ENCODE measurements at regions not wholly inside any gene's neighbourhood (a gene's known extent, or its start where the extent isn't known, plus 50 kb on each side); places are given as distances from the start of the nearest gene placed in this dataset.
"Not testable (repeated sequence)": the region's sequence is repeated elsewhere in the genome, so short reads cannot be mapped to it uniquely, and the experiment has no call there.

DNA sequence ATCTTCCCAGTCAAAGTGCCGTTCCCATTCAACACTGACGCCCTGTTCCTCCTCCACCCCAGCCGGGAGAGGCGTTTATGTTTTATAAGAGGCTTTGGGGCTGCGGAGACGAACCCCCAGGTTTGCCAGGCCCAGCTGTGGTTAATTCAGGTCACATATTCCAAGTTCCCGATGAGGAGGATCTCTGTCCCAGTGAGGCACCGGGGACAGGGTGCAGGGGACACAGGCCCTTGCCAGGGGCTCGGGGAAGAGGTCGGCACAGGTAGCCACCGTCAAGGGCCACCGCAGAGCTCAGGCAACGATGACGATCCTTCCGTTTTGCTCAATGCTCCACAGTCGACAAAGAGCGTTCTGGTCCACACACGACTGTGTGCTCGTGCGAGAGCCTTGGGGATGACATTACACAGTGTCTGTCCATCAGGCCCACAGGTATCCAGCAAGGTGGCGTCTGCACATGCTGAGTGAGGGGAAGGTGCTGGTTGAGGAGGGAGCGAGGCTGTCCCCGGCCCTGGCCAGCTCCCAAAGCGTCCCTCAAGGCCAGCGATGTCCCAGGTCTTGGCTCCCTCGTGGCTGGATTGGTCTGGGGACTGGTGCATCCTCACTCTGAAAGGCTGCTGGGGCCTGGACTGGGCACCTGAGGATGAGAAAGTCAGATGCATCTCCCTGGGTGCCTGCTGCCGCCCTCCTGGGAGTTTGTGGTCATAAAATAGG lies 189.2 kb upstream of the C14orf180 start:
- DNase-seq, result no peak

DNA sequence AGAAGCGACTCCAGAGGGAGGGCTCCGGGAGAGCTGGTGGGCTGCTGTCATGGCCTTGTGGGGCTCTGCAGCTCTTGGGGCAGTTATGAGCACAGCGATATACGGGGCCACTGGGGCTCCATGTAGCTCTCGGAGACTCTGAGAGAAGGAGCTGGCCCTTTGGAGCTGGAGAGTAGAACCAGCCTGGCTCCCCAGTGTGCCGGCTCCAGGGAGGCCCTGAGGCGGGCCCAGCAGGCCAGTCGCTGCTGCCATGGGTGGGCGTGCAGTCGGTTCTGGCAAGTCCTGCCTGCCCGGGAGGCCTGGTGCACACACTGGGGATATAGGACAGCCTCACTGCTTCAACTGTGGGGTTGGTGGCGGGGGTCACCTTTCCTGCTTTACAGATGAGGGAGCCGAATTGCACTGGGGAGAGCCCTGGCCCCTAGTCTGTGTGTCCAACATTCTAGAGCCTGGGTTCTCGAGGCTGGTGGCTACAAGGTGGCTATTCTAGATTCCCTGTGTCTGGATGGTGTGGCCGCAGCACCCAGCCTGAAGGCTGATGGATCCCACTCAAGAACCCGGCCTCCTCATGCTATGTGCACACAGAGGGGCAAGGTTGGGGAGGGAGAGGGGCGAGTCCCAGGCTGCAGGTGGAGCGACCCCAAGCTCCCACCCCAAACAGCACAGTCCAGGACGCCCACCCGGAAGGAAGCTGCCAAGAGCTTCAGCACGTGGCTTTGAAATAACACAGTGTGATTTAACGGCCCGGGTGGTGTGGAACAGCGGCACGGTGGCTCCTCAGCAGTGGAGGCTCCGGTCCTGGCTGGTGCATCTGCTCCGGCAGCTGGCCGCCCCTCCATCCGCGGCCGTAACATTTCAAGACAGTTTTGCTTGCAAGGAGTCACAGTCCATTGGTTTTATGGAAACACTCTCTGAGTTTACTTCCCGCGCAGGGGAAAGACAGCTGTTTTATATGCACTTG lies 188.3 kb upstream of the C14orf180 start:
- DNase-seq, result peak; percentile 51

DNA sequence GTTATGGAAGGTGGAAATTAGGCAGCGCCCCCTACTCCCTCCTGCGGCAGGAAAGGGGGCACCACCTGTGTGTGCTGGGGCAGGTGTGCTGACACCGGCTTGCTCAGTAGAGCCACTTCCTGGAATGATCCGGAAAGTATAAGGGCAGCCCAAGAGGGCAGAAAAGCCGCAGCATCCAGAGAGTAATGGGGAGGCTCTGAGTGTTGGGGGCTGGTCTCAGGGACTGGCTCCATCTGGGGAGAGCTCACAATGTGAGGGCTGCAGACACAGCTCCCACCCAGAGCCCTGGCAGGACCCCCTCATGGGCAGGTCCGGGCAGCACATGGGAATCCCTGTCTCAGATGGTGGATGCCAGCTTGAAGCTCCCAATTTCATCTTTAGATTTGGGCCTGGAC lies 187.6 kb upstream of the C14orf180 start:
- DNase-seq, result no peak

DNA sequence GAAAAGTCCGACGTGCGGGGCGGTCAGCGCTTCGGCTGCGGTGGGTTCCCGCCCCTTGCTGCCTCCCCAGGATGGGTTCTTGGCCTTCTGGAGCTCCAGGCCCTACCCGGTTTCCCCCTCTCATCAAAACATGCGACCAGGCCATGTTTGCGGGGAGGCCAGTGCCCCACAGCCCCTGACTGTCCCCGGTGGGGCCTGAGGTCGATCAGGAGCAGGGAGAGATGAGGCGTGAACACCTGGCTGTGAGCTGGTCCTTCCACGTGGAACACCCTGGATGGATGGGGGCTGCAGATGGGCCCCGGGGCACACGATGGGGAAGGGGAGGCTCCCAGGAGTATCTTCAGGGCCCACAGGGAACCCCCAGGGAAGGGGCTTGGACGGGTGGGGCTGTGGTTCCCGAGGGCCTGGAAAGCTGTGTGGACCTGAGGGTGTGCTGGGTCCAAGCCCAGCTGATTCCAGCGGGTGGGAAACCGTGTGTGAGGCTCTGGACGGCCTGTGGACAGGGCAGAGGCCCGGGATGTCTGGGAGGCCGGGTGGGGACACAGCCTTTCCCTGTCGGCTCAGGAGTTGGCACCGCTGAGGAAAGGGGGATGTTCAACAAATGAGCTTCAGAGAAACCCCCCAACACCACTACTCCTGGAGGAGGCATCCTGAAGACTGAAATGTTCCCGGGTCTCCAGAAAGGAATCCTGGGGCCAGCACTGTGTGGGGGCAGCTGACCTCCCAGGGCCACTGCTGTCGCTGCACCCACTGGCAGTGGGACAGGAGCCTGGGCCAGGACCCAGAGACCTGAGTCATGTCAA lies 187.0 kb upstream of the C14orf180 start:
- DNase-seq, result no peak

DNA sequence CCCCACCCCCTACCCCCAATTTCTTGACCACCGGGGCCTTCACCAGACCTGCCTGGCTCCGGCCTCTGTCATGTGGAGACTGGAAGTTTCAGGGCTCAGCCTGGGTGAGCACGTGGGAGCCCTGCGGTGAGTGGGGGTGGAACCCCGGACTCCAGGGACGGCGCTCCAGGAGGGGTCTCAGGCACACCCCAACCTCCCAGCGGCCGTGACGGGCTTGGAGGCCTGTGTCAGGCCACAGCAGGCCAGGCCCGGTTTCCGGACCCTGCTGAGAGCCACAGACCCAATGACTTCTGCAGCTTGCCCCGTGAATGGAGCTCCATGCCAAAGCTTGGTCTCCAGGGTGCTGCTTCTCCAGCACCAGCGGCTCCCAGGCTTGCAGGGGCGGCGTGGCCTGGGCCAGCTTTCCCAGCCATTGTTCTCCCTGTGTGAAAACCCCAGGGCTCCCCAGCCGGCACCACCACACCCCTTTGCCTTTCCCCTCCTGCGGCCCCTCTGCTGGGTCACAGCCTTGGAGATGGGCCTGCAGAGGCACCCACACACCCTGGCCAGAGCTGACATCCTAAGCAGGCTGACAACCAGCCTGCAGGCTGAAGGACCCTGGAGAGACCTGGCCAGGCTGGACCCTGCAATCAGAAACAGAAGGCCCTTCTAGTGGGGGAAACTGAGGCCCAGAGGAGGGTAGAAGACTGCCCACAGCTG lies 186.2 kb upstream of the C14orf180 start:
- no peak for DNase-seq

DNA sequence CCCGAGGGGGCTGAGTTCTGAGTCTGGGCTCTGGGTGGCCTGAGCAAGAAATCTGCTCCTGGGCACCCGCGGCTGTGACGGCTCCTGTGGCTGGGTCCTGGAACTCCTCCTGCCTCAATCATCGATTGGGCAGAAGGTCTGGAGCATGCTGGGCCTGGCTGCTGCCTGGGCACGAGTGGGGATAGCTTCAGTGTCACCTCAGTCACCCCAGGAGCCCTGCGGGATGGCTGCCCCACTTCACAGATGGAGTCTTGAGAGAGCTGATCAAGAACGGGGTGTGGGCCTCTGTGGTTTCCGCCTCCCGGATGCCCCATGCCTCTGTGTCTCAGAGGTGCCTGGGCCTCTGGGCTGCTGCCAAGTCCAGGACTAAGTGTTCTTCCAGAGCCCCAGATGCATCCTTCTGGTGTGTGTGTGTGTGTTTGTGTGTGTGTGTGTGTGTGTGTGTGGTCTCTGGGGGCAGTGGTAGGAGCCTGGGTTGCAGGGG lies 185.6 kb upstream of the C14orf180 start:
- no peak for DNase-seq

DNA sequence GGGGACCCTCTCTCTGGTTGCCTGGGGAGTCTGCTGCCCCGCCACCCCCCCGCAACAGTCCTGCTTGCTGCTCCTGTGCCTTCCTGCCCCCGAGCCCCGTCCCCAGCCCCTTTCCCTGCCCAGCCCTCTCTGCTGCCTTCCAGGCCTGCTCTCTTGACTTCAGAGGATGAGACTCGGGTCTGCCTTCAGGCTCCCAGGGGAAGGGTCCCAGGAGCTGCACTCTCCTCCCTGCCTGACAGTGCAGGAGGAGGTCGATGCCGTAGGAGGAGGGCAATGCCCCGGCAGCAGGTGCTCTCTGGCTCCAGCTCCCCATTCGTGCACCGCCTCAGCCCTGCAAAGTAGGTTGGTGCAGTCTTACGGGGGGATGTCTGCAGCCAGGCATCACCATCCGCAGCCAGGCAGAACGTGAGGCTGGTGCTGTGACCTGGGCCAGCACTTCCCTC lies 185.1 kb upstream of the C14orf180 start:
- DNase-seq, result no peak

- DNase-seq, result no peak
These were observed 184.3 kb upstream of the C14orf180 start for GRCh38 chr14:104395276-104395675.

DNA sequence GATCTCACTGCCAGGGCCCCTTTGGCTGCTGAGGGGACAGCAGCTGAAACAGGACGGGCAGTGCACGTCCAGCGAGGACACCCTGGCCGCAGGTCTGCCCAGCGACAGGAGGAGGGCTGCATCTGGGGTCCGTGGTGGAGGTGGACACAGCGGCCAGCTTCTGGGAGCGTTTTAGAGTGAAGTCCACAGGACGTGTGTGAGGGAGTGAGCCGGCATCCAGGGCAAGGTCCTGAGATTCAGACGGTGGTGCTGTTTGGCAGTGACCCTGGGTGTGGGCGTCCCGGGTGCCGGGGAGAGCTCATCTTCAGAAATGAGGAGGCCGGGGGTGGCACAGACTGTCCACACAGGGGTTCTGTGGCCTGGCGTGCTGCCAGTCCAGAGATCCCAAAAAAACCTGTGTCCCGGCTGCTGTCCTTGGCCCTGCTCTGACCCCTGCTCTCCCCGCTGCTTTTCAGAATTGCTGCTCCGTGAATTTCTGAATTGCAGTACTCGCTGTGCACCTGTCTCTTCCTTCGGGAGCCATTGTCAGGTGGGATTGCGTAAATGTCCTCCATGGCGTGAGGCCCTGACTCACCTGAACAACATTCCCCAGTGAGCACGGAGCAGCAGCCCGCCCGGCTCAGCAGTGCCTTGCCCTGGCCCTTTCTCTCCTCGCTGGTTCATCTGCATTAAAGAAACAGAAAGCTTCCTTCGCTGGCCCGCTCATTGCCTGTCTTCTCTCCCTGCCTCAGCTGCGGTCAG lies 183.5 kb upstream of the C14orf180 start:
- no peak for DNase-seq

DNA sequence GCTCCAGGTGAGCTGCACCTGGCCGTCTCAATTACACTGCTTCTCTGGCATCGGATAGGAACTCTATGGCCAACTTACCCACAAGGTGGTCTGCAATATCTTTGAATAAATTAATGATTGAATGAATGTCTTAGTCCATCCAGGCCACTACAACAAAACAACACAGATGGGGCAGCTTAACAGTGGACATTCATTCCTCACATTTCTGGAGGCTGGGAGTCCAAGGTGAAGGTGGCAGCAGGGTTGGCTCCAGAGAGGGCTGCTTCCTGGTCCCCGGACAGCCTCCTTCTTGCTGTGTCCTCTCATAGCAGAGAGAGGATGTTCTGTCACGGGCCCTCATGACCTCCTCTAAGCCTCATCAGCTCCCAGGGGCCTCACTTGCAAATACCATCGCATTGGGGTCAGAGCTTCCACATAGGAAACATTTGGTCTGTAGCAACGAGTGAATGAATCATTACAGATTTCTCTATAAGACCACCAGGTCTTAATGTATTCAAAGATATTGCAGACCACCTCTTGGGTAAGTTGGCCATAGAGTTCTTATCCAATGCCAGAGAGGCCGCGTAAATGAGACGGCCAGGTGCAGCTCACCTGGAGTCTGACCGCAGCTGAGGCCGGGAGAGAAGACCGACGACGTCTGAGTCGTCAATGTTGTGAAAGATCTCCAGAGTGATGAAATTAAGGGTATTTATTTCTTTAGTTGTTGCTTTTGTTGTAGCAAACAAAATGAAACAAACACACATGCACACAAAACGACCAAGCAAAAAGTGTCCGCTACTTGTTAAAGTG lies 182.7 kb upstream of the C14orf180 start:
- no peak for DNase-seq

DNA sequence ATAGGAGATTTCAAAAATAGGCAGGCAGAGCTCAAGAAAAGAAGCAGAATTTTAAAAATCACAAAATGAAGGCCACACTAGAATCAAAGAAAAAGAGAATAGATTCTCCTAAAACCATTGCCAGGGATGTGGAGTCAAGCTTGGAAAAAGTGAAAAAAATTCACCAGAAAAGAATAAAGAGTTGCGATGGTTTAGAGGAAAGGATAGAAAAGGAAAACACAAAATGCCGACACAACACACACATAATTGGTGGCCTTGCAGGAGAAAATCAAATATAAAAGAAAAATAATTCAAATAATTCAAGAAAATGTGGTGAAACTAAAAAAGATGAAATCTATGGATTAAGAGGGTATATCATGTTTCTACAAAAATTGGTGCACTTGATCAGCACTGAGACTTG lies 181.6 kb upstream of the C14orf180 start:
- DNase-seq, result no peak

DNA sequence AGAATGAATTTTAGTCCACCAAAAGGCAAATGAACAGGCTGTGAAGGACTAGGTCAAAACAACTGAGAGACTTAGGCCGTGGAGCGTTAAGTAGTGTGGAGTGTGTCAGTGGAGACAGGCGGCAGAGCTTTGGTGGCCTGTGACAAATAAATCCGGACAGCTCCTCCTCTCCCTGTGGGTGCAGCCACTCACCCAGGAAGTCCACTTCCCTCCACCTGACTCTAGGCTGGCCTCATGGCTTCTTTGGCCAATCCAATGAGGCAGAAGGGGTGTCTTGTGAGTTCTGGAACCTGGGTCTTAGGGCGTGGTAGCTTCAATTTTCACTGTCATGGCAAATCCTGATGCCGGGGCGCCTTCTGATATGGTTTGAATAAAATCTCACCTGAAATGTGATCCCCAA lies 180.9 kb upstream of the C14orf180 start:
- DNase-seq, result no peak

- DNase-seq, result no peak
These were observed 180.0 kb upstream of the C14orf180 start for GRCh38 chr14:104399432-104400155.

- DNase-seq, result no peak
These were observed 179.2 kb upstream of the C14orf180 start for GRCh38 chr14:104400355-104400754.

DNA sequence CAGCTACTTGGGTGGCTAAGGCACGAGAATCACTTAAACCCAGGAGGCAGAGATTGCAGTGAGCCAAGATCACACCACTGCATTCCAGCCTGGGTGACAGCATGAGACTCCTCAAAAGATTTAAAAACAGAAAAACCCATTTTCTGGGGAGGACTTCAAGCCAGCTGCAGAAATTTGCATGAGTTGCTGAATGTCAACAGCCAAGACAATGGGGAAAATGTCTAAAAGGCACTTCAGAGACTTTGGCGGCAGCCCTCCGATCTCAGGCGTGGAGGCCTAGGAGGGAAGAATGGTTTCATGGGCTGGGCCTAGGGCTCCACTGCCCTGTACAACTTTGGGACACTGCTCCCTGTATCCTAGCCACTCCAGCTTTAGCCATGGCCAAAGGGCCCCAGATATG lies 177.8 kb upstream of the C14orf180 start:
- DNase-seq, result no peak

DNA sequence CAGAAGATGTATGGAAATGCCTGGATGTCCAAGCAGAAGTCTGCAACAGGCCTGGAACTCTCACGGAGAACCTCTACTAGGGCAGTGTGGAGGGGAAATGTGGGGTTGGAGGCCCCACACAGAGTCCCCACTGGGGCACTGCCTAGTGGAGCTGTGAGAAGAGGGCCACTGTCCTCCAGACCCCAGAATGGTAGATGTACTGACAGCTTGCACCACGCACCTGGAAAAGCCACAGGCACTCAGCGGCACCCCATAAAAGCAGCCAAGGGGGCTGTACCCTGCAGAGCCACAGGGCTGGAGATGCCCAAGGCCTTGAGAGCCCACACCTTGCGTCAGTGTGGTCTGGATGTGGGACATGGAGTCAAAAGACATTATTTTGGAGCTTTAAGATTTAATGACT lies 177.3 kb upstream of the C14orf180 start:
- not testable (repeated sequence) for DNase-seq

DNA sequence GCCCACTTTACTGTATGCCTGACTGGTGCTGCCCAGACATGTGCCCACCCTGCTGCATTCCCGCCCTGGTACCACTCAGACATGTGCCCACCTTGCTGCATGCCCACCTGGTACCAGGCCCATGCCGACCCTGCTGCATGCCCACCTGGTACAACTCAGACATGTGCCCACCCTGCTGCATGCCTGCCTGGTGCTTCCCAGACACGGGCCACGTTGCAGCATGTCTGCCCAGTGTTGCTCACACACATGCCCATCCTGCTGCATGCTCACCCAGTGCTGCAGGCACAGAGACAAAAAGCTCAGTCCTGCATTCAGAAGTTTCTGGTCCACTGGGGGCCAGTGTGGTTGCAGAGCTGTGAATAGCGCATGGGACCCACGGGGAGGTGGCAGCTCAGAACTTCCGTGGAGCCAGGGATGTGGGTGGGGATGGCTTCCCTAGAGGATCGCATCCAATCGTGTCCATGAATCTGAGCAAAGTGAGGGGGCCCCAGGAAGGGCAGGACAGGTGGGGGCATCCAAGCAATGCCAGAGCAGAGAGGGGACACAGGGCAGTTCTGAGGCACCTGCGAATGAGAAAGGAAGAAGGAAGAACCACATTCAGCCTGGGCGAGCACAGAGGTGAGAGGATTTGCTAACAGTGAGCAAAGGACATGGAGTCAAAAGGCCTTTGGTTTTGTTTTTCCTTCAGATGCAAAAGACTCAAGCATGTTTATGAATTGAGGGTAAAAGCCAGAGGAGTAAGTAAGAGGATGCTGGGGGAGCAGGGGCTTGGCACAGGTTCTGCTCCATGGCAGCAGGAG lies 175.9 kb upstream of the C14orf180 start:
- no peak for DNase-seq

DNA sequence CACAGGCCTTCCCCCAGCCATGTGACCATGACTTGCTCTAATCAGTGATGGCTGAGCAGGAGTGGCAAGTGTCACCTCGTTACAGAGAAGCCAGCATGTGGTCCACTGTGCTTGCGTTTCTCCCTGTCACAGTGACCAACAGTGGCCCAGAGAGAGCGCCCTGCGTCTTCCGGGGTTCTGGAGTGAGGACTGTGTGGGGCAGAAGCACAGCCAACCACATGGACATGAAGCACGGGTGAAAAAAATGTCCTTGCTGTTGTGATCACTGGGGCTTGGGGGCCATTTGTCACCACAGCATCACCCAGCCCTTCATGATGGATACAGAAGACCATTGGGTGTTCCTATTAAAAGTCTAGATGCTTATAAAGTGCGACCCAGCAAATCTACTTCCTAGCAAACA lies 174.6 kb upstream of the C14orf180 start:
- DNase-seq, result no peak

Data from NCI-H1092 treated with DMSO at 0.1 percent for 48 hours (cell line).